ENCODE measurements at regions not wholly inside any gene's neighbourhood (a gene's known extent, or its start where the extent isn't known, plus 50 kb on each side); places are given as distances from the start of the nearest gene placed in this dataset.

DNA sequence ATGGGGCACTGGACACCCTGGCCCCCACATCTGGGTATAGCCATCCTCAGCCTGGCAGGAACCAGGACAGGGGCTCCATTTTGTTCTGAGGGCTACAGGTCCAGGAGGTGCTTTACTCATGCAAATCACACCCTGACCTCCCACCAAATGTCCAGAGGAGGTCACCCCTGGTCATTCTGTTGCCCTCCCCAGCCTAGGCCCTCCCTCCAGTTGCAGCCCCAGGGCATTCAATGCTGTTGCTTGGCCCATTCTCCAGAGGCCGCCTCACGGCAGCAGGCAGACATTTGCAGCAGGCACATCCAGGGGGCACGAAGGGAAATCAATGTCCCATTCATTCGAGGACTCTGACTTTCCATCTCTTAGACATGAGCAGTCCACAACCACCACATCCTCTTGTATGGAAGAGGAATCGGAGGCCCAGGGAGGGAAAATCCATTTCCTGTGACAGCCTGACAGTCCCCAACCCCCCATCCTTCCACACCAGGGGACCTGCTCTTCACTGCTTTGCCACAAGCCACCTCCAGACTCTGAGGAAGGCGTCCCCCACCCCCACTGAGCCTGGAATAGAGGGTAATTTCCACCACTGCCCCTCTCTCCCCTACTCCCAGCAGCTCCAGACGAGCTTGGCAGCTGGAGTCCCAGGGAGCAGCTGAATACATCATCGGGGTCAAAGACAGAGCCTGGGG is 76.2 kb upstream of the UNC5B start:
- TF ChIP-seq CTCF (IDR thresholded peaks at IDR 0.05) (no peak), POLR2A (IDR thresholded peaks at IDR 0.05) (no peak)

Data from right lobe of liver (tissue), 4 donors.